Fibroblast of lung (primary cell): ENCODE measurements at regions not wholly inside any gene's neighbourhood (a gene's known extent, or its start where the extent isn't known, plus 50 kb on each side); places are given as distances from the start of the nearest gene placed in this dataset.

Experiments
- EZH2 ChIP-seq: IDR thresholded peaks from 2 replicates; pipeline ENCODE4 v1.5.1; 2012; ENCODE audit warnings: low read length, control low read depth, mild to moderate bottlenecking; ENCODE audit errors: missing control alignments
- TF ChIP-seq, protein P1 (sequence below), 2 donors: IDR thresholded peaks in 1 of 2; conservative IDR thresholded peaks in 1 of 2; 1 replicate in 1 of 2; 2 replicates in 1 of 2; pipeline ENCODE4 v1.5.1; 2011 to 2012; ENCODE audit warnings: low read length in 2 of 2, control low read depth in 1 of 2, inconsistent platforms in 1 of 2, low read depth in 1 of 2, mild to moderate bottlenecking in 1 of 2

DNA sequence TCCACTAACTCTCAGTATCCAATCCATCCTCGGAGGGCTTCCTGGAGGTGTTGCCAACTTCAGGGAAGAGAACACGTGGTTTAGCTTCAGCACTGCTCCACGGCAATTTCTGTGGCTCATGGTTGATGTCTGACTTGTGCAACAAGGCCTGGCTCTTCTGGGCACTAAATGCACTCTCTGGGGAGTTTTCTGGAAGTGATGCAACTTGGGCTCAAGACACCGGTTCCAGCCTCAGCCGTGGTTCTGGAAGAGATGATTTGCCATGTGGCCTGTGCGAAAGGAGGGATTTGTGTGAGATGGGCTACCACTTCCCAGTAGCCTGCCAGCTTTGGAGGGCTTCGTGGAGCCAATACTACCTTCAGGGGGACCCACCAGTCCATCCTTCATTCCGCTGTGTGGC, 118.6 kb upstream of the RTL1 start:
- TF ChIP-seq, protein P1, sequence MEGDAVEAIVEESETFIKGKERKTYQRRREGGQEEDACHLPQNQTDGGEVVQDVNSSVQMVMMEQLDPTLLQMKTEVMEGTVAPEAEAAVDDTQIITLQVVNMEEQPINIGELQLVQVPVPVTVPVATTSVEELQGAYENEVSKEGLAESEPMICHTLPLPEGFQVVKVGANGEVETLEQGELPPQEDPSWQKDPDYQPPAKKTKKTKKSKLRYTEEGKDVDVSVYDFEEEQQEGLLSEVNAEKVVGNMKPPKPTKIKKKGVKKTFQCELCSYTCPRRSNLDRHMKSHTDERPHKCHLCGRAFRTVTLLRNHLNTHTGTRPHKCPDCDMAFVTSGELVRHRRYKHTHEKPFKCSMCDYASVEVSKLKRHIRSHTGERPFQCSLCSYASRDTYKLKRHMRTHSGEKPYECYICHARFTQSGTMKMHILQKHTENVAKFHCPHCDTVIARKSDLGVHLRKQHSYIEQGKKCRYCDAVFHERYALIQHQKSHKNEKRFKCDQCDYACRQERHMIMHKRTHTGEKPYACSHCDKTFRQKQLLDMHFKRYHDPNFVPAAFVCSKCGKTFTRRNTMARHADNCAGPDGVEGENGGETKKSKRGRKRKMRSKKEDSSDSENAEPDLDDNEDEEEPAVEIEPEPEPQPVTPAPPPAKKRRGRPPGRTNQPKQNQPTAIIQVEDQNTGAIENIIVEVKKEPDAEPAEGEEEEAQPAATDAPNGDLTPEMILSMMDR (conservative IDR thresholded peaks at IDR 0.05 in 1 of 2, IDR thresholded peaks at IDR 0.05 in 1 of 2; ENCODE audit: low read depth in 1 of 2, low read length in 2 of 2): no peak
- TF ChIP-seq EZH2: no peak
